Liver (tissue), 3 donors: ENCODE measurements at regions not wholly inside any gene's neighbourhood (a gene's known extent, or its start where the extent isn't known, plus 50 kb on each side); places are given as distances from the start of the nearest gene placed in this dataset.
"Not testable (repeated sequence)": the region's sequence is repeated elsewhere in the genome, so short reads cannot be mapped to it uniquely, and the experiment has no call there.

ENCODE experiments used
- GABPA ChIP-seq, 2 donors: IDR thresholded peaks in 1 of 2; conservative IDR thresholded peaks in 1 of 2; 2 replicates each; pipeline ENCODE4 v1.6.1; 2016; ENCODE audit warnings: antibody characterized with exemption in 2 of 2, mild to moderate bottlenecking in 1 of 2, moderate library complexity in 1 of 2
- SP1 ChIP-seq: IDR thresholded peaks from 2 replicates; pipeline ENCODE4 v1.6.1; 2018; ENCODE audit warnings: antibody characterized with exemption, mild to moderate bottlenecking
- TAF1 ChIP-seq: conservative IDR thresholded peaks from 2 replicates; pipeline ENCODE4 v1.6.1; 2016; ENCODE audit warnings: antibody characterized with exemption, mild to moderate bottlenecking
- YY1 ChIP-seq: IDR thresholded peaks from 2 replicates; pipeline ENCODE4 v1.6.1; 2016; ENCODE audit warnings: antibody characterized with exemption, mild to moderate bottlenecking
- TF ChIP-seq, protein P1 (sequence below): fragments of 150-350 bp; IDR thresholded peaks from 2 replicates; pipeline ENCODE4 v1.5.1; 2017; ENCODE audit warnings: improper control_type of control experiment, low read depth, low read length; ENCODE audit not compliant: missing input control
- TF ChIP-seq, protein P2 (sequence below): IDR thresholded peaks from 2 replicates; pipeline ENCODE4 v1.6.1; 2016; ENCODE audit warnings: antibody characterized with exemption, mild to moderate bottlenecking
- donor health status: healthy.
- donor health status: healthy.

DNA sequence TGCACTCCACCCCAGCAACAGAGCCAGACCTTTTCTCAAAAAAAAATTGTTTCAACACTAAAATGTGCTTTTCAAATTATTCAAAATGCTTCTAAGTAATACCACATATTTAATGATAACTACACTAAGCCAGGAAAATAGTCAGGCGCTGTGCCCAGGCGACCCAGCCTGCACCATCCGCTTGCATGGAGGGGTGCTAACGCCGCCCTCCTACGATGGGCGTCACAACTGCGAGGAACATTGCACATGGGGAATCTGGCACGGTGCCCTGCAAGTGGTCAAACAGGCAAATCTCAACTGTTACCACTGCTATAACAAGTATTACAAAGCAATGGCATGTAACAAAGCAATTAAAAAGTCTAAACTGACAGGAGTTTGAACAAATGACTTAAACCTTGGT, 131.7 kb upstream of the PTPN20 start:
- TF ChIP-seq, protein P1, sequence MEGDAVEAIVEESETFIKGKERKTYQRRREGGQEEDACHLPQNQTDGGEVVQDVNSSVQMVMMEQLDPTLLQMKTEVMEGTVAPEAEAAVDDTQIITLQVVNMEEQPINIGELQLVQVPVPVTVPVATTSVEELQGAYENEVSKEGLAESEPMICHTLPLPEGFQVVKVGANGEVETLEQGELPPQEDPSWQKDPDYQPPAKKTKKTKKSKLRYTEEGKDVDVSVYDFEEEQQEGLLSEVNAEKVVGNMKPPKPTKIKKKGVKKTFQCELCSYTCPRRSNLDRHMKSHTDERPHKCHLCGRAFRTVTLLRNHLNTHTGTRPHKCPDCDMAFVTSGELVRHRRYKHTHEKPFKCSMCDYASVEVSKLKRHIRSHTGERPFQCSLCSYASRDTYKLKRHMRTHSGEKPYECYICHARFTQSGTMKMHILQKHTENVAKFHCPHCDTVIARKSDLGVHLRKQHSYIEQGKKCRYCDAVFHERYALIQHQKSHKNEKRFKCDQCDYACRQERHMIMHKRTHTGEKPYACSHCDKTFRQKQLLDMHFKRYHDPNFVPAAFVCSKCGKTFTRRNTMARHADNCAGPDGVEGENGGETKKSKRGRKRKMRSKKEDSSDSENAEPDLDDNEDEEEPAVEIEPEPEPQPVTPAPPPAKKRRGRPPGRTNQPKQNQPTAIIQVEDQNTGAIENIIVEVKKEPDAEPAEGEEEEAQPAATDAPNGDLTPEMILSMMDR: not testable (repeated sequence)
- TF ChIP-seq YY1; SP1; TAF1; GABPA (IDR thresholded peaks at IDR 0.05 in 1 of 2, conservative IDR thresholded peaks at IDR 0.05 in 1 of 2): not testable (repeated sequence)
- TF ChIP-seq, protein P2, sequence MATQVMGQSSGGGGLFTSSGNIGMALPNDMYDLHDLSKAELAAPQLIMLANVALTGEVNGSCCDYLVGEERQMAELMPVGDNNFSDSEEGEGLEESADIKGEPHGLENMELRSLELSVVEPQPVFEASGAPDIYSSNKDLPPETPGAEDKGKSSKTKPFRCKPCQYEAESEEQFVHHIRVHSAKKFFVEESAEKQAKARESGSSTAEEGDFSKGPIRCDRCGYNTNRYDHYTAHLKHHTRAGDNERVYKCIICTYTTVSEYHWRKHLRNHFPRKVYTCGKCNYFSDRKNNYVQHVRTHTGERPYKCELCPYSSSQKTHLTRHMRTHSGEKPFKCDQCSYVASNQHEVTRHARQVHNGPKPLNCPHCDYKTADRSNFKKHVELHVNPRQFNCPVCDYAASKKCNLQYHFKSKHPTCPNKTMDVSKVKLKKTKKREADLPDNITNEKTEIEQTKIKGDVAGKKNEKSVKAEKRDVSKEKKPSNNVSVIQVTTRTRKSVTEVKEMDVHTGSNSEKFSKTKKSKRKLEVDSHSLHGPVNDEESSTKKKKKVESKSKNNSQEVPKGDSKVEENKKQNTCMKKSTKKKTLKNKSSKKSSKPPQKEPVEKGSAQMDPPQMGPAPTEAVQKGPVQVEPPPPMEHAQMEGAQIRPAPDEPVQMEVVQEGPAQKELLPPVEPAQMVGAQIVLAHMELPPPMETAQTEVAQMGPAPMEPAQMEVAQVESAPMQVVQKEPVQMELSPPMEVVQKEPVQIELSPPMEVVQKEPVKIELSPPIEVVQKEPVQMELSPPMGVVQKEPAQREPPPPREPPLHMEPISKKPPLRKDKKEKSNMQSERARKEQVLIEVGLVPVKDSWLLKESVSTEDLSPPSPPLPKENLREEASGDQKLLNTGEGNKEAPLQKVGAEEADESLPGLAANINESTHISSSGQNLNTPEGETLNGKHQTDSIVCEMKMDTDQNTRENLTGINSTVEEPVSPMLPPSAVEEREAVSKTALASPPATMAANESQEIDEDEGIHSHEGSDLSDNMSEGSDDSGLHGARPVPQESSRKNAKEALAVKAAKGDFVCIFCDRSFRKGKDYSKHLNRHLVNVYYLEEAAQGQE: not testable (repeated sequence)
